GM12891 (cell line): ENCODE measurements at regions not wholly inside any gene's neighbourhood (a gene's known extent, or its start where the extent isn't known, plus 50 kb on each side); places are given as distances from the start of the nearest gene placed in this dataset.

ENCODE experiments used
- PAX5 ChIP-seq: IDR thresholded peaks from 2 replicates; pipeline ENCODE4 v1.6.1; 2011; ENCODE audit warnings: low read length, moderate library complexity, mild to moderate bottlenecking; ENCODE audit not compliant: insufficient read depth, severe bottlenecking
- POLR2A ChIP-seq: IDR thresholded peaks from 2 replicates; pipeline ENCODE4 v1.6.1; 2011; ENCODE audit warnings: low read depth, low read length, control low read depth
- POLR2AphosphoS5 ChIP-seq: IDR thresholded peaks from 2 replicates; pipeline ENCODE4 v1.6.1; 2011; ENCODE audit warnings: low read depth, low read length, control low read depth
- POU2F2 ChIP-seq: IDR thresholded peaks from 2 replicates; pipeline ENCODE4 v1.6.1; 2011; ENCODE audit warnings: low read depth, mild to moderate bottlenecking, control low read depth, low read length, moderate library complexity
- SPI1 ChIP-seq: IDR thresholded peaks from 2 replicates; pipeline ENCODE4 v1.6.1; 2011; ENCODE audit warnings: low read depth, low read length, control low read depth
- TAF1 ChIP-seq: IDR thresholded peaks from 2 replicates; pipeline ENCODE4 v1.6.1; 2011; ENCODE audit warnings: low read depth, low read length, control low read depth

GRCh38 chr10:131609176-131609575 lies 291.6 kb upstream of the PPP2R2D start:
- TF ChIP-seq POLR2AphosphoS5 = no peak
- TF ChIP-seq TAF1 = no peak
- no peak for TF ChIP-seq POLR2A
- TF ChIP-seq POU2F2 = no peak
- no peak for TF ChIP-seq SPI1
- TF ChIP-seq PAX5 = no peak
